Nephron progenitor cell (in vitro differentiated cells): ENCODE measurements at regions not wholly inside any gene's neighbourhood (a gene's known extent, or its start where the extent isn't known, plus 50 kb on each side); places are given as distances from the start of the nearest gene placed in this dataset.
"Not testable (repeated sequence)": the region's sequence is repeated elsewhere in the genome, so short reads cannot be mapped to it uniquely, and the experiment has no call there.

ENCODE experiments used
- DNase-seq: peaks from one replicate; pipeline ENCODE4 v3.0.0; 2021
- H3K27ac Mint-ChIP-seq: 2 replicates; pipeline ENCODE4 v1.8.0; 2021; ENCODE audit warnings: mild to moderate bottlenecking, moderate library complexity, mixed read lengths
- H3K27me3 Mint-ChIP-seq: 2 replicates; pipeline ENCODE4 v1.8.0; 2021; ENCODE audit warnings: mild to moderate bottlenecking, low read depth, mixed read lengths; ENCODE audit not compliant: poor library complexity
- H3K36me3 Mint-ChIP-seq: 2 replicates; pipeline ENCODE4 v1.8.0; 2021; ENCODE audit warnings: low read depth, mixed read lengths
- H3K4me1 Mint-ChIP-seq: 2 replicates; pipeline ENCODE4 v1.8.0; 2021; ENCODE audit warnings: mixed read lengths
- H3K4me3 Mint-ChIP-seq: 2 replicates; pipeline ENCODE4 v1.8.0; 2021; ENCODE audit warnings: mild to moderate bottlenecking, moderate library complexity, mixed read lengths
- H3K9me3 Mint-ChIP-seq: 2 replicates; pipeline ENCODE4 v1.8.0; 2021; ENCODE audit warnings: mild to moderate bottlenecking, moderate library complexity, mixed read lengths
- CTCF ChIP-seq: fragments of 200-600 bp; sonication (generic); IDR thresholded peaks from 2 replicates; pipeline ENCODE4 v1.5.0; 2021; ENCODE audit warnings: antibody characterized with exemption

- no peak overlapping the region for H3K27ac Mint-ChIP-seq
- no peak for DNase-seq
- H3K27me3 Mint-ChIP-seq: no peaks in the 10 kb centered on the region
- H3K4me3 Mint-ChIP-seq: no peak overlapping the region
- no peaks in the 10 kb centered on the region for H3K36me3 Mint-ChIP-seq
- no peaks in the 10 kb centered on the region for H3K9me3 Mint-ChIP-seq
- H3K4me1 Mint-ChIP-seq: no peaks in the 10 kb centered on the region
- no peak for TF ChIP-seq CTCF
Observed at GRCh38 chr3:115204475-115204874, 57.4 kb upstream of the ZBTB20 start.

GRCh38 chr3:115208066-115208750 is 61.1 kb upstream of the ZBTB20 start:
- H3K4me1 Mint-ChIP-seq: peaks cover 5% of the 10 kb centered on the region
- TF ChIP-seq CTCF: no peak
- DNase-seq: no peak
- no peaks in the 10 kb centered on the region for H3K27me3 Mint-ChIP-seq
- H3K4me3 Mint-ChIP-seq: no peak overlapping the region
- H3K27ac Mint-ChIP-seq: no peak overlapping the region
- H3K36me3 Mint-ChIP-seq: no peaks in the 10 kb centered on the region
- no peaks in the 10 kb centered on the region for H3K9me3 Mint-ChIP-seq

GRCh38 chr3:115211810-115212492 is 64.9 kb upstream of the ZBTB20 start:
- H3K4me1 Mint-ChIP-seq: peaks cover 5% of the 10 kb centered on the region
- H3K27ac Mint-ChIP-seq: no peak overlapping the region
- no peak for TF ChIP-seq CTCF
- H3K9me3 Mint-ChIP-seq: no peaks in the 10 kb centered on the region
- H3K4me3 Mint-ChIP-seq: no peak overlapping the region
- no peaks in the 10 kb centered on the region for H3K36me3 Mint-ChIP-seq
- no peaks in the 10 kb centered on the region for H3K27me3 Mint-ChIP-seq
- no peak for DNase-seq

GRCh38 chr3:115212615-115213014 is 65.5 kb upstream of the ZBTB20 start:
- H3K36me3 Mint-ChIP-seq: no peaks in the 10 kb centered on the region
- H3K27me3 Mint-ChIP-seq: no peaks in the 10 kb centered on the region
- peaks cover 6% of the 10 kb centered on the region for H3K4me1 Mint-ChIP-seq
- H3K27ac Mint-ChIP-seq: no peak overlapping the region
- H3K9me3 Mint-ChIP-seq: no peaks in the 10 kb centered on the region
- DNase-seq: no peak
- no peak for TF ChIP-seq CTCF
- no peak overlapping the region for H3K4me3 Mint-ChIP-seq

- H3K36me3 Mint-ChIP-seq, DNase-seq, H3K27me3 Mint-ChIP-seq, H3K27ac Mint-ChIP-seq, H3K4me3 Mint-ChIP-seq, H3K9me3 Mint-ChIP-seq: not testable (repeated sequence)
- H3K4me1 Mint-ChIP-seq: peaks cover 10% of the 10 kb centered on the region
Observed at GRCh38 chr3:115213052-115213451, 66.0 kb upstream of the ZBTB20 start.

GRCh38 chr3:115217292-115217677 is 70.2 kb upstream of the ZBTB20 start:
- no peaks in the 10 kb centered on the region for H3K36me3 Mint-ChIP-seq
- H3K4me1 Mint-ChIP-seq: peaks cover 10% of the 10 kb centered on the region
- TF ChIP-seq CTCF: no peak
- H3K27me3 Mint-ChIP-seq: no peaks in the 10 kb centered on the region
- no peaks in the 10 kb centered on the region for H3K9me3 Mint-ChIP-seq
- no peak for DNase-seq
- no peak overlapping the region for H3K4me3 Mint-ChIP-seq
- H3K27ac Mint-ChIP-seq: no peak overlapping the region
